ENCODE measurements at regions not wholly inside any gene's neighbourhood (a gene's known extent, or its start where the extent isn't known, plus 50 kb on each side); places are given as distances from the start of the nearest gene placed in this dataset.

- Histone ChIP-seq H3K27me3 (ENCODE audit: low read length) (no peaks in the 10 kb centered on the region), H3K4me1 (ENCODE audit: insufficient read depth, low read length) (no peaks in the 10 kb centered on the region), H3K79me2 (ENCODE audit: low read length) (no peaks in the 10 kb centered on the region), H3K27ac (ENCODE audit: low read length) (no peak overlapping the region), H4K20me1 (ENCODE audit: low read length) (no peaks in the 10 kb centered on the region), H2AFZ (ENCODE audit: low read length) (no peak overlapping the region), H3K9ac (ENCODE audit: low read length) (no peak overlapping the region), H3K9me2 (replicated peaks; ENCODE audit: low read length) (no peaks in the 10 kb centered on the region), H3K4me3 (ENCODE audit: low read length) (no peak overlapping the region), H3K9me3 (ENCODE audit: low read length) (no peaks in the 10 kb centered on the region), H3F3A (ENCODE audit: low read length, unreplicated experiment) (no peaks in the 10 kb centered on the region), H3K36me3 (ENCODE audit: low read depth, low read length) (no peaks in the 10 kb centered on the region), H3K4me2 (ENCODE audit: low read length) (no peak overlapping the region)
- ATAC-seq (no peak), DNase-seq (no peak)
- intact Hi-C loops (cut with micrococcal nuclease): no loop called here
- POLR2A ChIA-PET (ENCODE audit: unreplicated experiment): no interaction called here
- BruUV-seq (replicated peaks): no TSS peak
- no peak for TF ChIP-seq CTCF (conservative IDR thresholded peaks at IDR 0.05; ENCODE audit: low read depth, low read length)
- no peak for TF ChIP-seq EZH2phosphoT487 (IDR thresholded peaks at IDR 0.05; ENCODE audit: borderline replicate concordance, low read length)
- no peak for TF ChIP-seq EZH2 (IDR thresholded peaks at IDR 0.05; ENCODE audit: low read length, unreplicated experiment)
- CTCF ChIA-PET: no interaction called here
Measured at GRCh38 chr9:87089506-87089905, 142.2 kb upstream of the GAS1 start.

GRCh38 chr9:87089929-87090328 is 142.6 kb upstream of the GAS1 start:
- DNase-seq: no peak
- Histone ChIP-seq H3K4me2 (ENCODE audit: low read length) (no peak overlapping the region), H3K4me1 (ENCODE audit: insufficient read depth, low read length) (no peaks in the 10 kb centered on the region), H3K27me3 (ENCODE audit: low read length) (no peaks in the 10 kb centered on the region), H3K27ac (ENCODE audit: low read length) (no peak overlapping the region), H3F3A (ENCODE audit: low read length, unreplicated experiment) (no peaks in the 10 kb centered on the region), H4K20me1 (ENCODE audit: low read length) (no peaks in the 10 kb centered on the region), H3K4me3 (ENCODE audit: low read length) (no peak overlapping the region), H3K9me3 (ENCODE audit: low read length) (no peaks in the 10 kb centered on the region), H3K79me2 (ENCODE audit: low read length) (no peaks in the 10 kb centered on the region), H3K9ac (ENCODE audit: low read length) (no peak overlapping the region), H3K9me2 (replicated peaks; ENCODE audit: low read length) (no peaks in the 10 kb centered on the region), H2AFZ (ENCODE audit: low read length) (no peak overlapping the region), H3K36me3 (ENCODE audit: low read depth, low read length) (no peaks in the 10 kb centered on the region)
- TF ChIP-seq EZH2 (IDR thresholded peaks at IDR 0.05; ENCODE audit: low read length, unreplicated experiment) (no peak), CTCF (conservative IDR thresholded peaks at IDR 0.05; ENCODE audit: low read depth, low read length) (no peak), EZH2phosphoT487 (IDR thresholded peaks at IDR 0.05; ENCODE audit: borderline replicate concordance, low read length) (no peak)
- intact Hi-C loops (cut with micrococcal nuclease): no loop called here
- CTCF ChIA-PET: no interaction called here
- POLR2A ChIA-PET (ENCODE audit: unreplicated experiment): no interaction called here
- no TSS peak for BruUV-seq (replicated peaks)
- ATAC-seq: no peak

- CTCF ChIA-PET: no interaction called here
- H4K20me1 ChIP-seq (ENCODE audit: low read length): no peaks in the 10 kb centered on the region
- TF ChIP-seq EZH2phosphoT487 (IDR thresholded peaks at IDR 0.05; ENCODE audit: borderline replicate concordance, low read length) (no peak), EZH2 (IDR thresholded peaks at IDR 0.05; ENCODE audit: low read length, unreplicated experiment) (no peak), CTCF (conservative IDR thresholded peaks at IDR 0.05; ENCODE audit: low read depth, low read length) (no peak)
- no peak for ATAC-seq
- no TSS peak for BruUV-seq (replicated peaks)
- H3K4me1 ChIP-seq (ENCODE audit: insufficient read depth, low read length): no peaks in the 10 kb centered on the region
- H3K27ac ChIP-seq (ENCODE audit: low read length): no peak overlapping the region
- POLR2A ChIA-PET (ENCODE audit: unreplicated experiment): no interaction called here
- DNase-seq: no peak
- H2AFZ ChIP-seq (ENCODE audit: low read length): no peak overlapping the region
- no peaks in the 10 kb centered on the region for H3F3A ChIP-seq (ENCODE audit: low read length, unreplicated experiment)
- H3K27me3 ChIP-seq (ENCODE audit: low read length): no peaks in the 10 kb centered on the region
- H3K9me2 ChIP-seq (replicated peaks; ENCODE audit: low read length): no peaks in the 10 kb centered on the region
- no peaks in the 10 kb centered on the region for H3K36me3 ChIP-seq (ENCODE audit: low read depth, low read length)
- H3K79me2 ChIP-seq (ENCODE audit: low read length): no peaks in the 10 kb centered on the region
- no peak overlapping the region for H3K4me2 ChIP-seq (ENCODE audit: low read length)
- H3K4me3 ChIP-seq (ENCODE audit: low read length): no peak overlapping the region
- H3K9me3 ChIP-seq (ENCODE audit: low read length): no peaks in the 10 kb centered on the region
- intact Hi-C loops (cut with micrococcal nuclease): no loop called here
- no peak overlapping the region for H3K9ac ChIP-seq (ENCODE audit: low read length)
Measured at GRCh38 chr9:87093777-87094176, 146.5 kb upstream of the GAS1 start.

Measured in PC-3 (cell line).